ENCODE measurements at regions not wholly inside any gene's neighbourhood (a gene's known extent, or its start where the extent isn't known, plus 50 kb on each side); places are given as distances from the start of the nearest gene placed in this dataset.

DNA sequence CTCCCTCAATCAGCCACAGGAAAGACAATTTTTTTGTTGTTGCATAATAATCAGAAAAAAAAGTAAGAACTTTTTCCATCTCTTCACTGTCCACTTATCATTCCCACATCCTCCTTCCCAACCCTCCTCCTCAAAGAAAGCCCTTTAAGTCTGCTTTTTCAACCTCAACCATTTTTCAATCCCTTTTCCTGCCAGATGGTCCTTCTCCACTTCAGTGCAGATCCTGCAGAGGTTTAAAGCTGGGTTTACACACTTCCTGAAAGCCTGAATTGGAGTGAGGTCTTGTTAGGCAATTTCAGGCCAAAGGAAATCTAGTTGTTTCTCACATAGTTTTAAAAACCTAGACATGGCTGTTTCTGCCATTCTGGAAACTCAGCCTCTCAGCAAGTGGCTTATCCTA, 78.3 kb downstream of the RPL27A start:
- TF ChIP-seq, protein P1, sequence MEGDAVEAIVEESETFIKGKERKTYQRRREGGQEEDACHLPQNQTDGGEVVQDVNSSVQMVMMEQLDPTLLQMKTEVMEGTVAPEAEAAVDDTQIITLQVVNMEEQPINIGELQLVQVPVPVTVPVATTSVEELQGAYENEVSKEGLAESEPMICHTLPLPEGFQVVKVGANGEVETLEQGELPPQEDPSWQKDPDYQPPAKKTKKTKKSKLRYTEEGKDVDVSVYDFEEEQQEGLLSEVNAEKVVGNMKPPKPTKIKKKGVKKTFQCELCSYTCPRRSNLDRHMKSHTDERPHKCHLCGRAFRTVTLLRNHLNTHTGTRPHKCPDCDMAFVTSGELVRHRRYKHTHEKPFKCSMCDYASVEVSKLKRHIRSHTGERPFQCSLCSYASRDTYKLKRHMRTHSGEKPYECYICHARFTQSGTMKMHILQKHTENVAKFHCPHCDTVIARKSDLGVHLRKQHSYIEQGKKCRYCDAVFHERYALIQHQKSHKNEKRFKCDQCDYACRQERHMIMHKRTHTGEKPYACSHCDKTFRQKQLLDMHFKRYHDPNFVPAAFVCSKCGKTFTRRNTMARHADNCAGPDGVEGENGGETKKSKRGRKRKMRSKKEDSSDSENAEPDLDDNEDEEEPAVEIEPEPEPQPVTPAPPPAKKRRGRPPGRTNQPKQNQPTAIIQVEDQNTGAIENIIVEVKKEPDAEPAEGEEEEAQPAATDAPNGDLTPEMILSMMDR (IDR thresholded peaks at IDR 0.05): no peak
- TF ChIP-seq ZFX (IDR thresholded peaks at IDR 0.05; ENCODE audit: borderline replicate concordance): no peak

All from 22Rv1 (cell line).